Hippocampal formation (tissue), 2 donors: ENCODE measurements at regions not wholly inside any gene's neighbourhood (a gene's known extent, or its start where the extent isn't known, plus 50 kb on each side); places are given as distances from the start of the nearest gene placed in this dataset.
"Not testable (repeated sequence)": the region's sequence is repeated elsewhere in the genome, so short reads cannot be mapped to it uniquely, and the experiment has no call there.

Experiments used
- DNase-seq, 2 donors: peaks; one replicate each; lab custom pipeline; 2025; lab: John Stamatoyannopoulos, UW

DNA sequence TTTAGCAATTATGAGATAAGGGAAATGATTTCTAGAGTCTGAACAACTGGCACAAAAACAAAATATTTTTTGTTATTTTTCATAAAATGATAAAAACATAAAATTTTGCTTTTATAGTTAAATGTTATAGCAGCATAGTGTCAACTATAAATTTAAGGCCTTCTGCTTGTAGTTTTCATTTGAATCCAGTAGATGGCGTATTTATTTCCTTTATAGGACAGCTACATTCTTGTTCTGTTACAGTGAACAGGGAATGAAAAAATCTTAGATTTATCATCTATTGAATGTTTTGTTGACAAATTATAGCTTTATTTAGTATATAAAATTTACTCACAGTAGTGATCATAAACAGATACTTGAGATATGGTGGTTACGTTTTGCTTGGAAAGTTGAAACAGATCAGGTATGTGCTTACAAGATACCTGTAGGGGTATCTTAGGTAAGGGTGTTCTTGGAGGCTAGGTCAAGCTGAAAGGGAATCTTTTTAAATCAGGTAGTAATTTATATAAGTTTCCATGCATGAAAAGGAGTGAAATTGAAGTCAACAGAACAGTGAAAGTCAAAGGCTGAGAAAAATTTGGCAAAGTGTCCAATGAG lies 239.3 kb upstream of the GRIN3A start:
- DNase-seq, result peak in 1 of 2 donors; percentile 25

- DNase-seq, result no peak
Observed at GRCh38 chr9:101970609-101971008, 232.2 kb upstream of the GRIN3A start.

- DNase-seq, result no peak
Observed at GRCh38 chr9:101968392-101968791, 229.9 kb upstream of the GRIN3A start.

GRCh38 chr9:101966691-101967090 lies 228.2 kb upstream of the GRIN3A start:
- no peak for DNase-seq

- DNase-seq, result no peak
Observed at GRCh38 chr9:101957705-101958104, 219.3 kb upstream of the GRIN3A start.

DNA sequence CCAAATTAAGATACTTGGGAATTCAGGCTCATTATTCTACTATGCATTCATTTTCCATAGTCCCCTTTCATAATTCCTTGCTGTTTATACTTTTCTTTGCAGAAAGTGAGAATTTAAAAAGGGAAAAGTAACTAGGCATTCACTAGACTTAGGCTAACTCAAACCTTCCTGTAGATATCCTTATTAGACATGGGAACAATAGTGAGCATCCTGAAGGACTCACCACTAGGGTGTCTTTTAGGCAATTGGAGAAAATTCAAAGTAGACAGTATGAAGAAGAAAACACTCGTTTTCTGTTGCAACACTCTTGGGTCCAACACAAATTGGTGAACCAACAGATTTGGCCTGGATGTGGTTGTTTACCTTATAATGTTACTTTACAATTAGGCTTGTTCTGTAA lies 213.2 kb upstream of the GRIN3A start:
- DNase-seq, result no peak

DNA sequence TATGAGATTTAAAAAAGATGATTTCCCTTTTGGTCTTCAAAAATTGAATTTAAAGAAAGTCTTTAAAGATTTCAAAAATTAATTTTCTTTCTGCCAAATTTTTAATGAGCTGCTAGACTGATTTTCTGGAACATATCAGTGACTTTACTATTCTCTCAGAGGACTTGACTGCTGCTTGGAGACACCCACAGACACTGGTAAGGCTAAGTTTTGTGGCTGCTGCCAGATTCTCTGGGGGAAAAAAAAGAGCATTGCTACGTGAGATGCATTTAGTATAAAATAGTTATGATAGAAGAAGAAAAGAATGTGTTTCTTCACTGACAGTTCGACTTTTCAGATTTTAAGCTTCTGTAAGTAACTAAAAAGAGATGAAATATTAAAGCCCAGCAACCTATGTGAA lies 193.3 kb upstream of the GRIN3A start:
- no peak for DNase-seq

- no peak for DNase-seq
Observed at GRCh38 chr9:101930783-101931182, 192.3 kb upstream of the GRIN3A start.

DNA sequence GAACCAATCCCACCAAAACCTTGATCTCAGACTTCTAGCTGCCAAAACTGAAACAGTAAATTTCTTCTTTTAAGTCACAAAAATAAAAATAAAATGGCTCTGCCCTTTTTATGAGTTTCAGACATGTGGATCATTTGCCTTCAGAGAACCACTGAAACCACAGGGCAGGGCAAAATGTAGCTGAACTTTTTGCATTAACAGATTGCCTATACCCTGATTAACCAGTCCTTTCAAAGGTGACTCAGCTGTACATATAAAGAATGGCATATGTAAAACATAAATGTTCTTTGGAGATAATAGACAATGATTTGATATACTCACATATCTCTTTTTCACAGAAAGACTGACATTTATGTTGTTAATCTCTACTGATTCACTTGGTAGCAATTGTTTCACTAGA lies 187.1 kb upstream of the GRIN3A start:
- no peak for DNase-seq

- DNase-seq, result no peak
Observed at GRCh38 chr9:101923451-101923850, 185.0 kb upstream of the GRIN3A start.

GRCh38 chr9:101916948-101917347 lies 178.5 kb upstream of the GRIN3A start:
- DNase-seq, result not testable (repeated sequence)

- no peak for DNase-seq
Observed at GRCh38 chr9:101915482-101915881, 177.0 kb upstream of the GRIN3A start.

GRCh38 chr9:101912698-101913097 lies 174.3 kb upstream of the GRIN3A start:
- no peak for DNase-seq

- DNase-seq, result no peak
Observed at GRCh38 chr9:101907466-101907865, 169.0 kb upstream of the GRIN3A start.

DNA sequence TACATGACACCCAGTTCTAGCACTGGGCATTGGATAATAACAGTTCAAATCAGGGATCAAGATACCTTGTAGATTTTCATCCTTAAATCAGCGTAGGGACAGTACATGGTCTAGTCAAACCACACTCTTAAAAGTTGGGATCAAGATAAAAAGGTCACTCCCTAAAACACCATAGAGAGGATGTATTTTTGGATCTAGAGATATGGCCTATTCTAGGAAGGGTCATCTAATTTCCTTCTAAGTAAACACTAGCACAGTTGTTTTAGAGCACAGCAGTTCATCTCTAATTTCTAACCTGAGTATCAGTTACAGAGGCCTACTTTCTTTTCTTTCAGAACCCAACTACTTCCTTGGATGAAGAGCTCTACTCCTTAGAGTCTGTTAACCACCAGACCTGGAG lies 166.4 kb upstream of the GRIN3A start:
- no peak for DNase-seq

DNA sequence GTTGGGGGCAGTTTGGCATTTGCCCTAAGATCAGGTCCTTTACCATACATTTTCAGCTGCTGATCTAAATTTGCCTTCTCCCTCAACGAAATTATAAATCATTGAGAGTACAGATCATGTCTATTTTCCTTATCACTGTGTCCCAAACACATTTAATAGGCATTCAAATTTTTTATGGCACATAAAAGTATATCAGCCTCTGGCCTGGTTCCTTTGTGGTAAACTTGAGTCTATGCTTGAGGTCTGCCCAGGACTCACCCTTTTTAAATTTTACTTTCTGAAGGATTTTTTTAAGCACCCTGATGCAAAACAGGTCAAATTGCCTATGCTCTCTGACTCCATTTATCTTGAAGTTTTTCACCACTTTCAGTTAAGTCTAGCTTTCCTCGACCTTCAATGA lies 163.6 kb upstream of the GRIN3A start:
- DNase-seq, result no peak

- no peak for DNase-seq
Observed at GRCh38 chr9:101897196-101897595, 158.7 kb upstream of the GRIN3A start.

DNA sequence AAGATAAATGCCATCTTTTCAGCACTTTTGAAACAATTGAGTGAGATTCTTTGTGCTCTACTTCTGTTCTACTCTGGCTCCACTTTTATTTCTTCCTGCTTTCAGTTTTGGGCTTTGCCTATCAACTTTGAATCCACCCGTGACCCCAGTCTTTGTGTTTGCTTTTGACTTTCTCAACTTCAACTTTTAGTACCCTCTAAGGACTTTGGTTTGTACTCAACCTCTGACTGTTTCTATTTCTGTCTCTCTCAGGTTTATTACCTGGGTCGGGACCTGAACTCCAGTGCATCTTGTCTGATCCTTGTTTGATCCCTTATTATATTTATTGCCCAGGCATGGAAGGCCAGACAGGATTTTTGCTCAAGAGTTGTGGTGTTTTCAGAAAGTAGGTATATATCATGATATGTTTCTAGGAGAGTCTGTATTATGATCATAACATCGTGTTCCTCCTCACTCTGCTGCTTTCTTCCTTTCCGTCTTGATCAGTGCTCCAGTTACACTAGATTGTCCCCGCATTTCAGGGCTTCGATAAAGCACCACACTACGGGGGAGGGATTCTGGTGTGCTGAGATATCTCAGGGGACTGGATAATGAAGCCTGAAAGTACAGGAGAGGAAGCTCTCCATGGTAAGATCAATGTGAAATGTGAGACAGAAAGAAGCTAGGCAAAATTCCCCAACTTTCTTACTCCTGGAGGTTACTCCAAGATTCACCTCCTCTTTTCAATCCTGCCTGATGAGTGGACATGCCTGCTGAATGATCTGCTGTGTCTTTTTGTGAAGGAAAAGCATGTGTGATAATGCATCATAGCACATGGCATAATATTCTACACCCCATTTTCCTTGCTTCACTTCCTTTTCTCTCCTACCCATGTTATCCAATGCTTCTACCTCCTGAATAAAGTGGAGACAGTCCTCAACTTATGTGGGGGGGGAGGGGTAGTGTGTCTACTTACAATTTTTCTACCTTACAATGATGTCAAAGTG lies 155.5 kb upstream of the GRIN3A start:
- no peak for DNase-seq

- no peak for DNase-seq
Observed at GRCh38 chr9:101881508-101881907, 143.1 kb upstream of the GRIN3A start.

- DNase-seq, result no peak
Observed at GRCh38 chr9:101880846-101881245, 142.4 kb upstream of the GRIN3A start.

DNA sequence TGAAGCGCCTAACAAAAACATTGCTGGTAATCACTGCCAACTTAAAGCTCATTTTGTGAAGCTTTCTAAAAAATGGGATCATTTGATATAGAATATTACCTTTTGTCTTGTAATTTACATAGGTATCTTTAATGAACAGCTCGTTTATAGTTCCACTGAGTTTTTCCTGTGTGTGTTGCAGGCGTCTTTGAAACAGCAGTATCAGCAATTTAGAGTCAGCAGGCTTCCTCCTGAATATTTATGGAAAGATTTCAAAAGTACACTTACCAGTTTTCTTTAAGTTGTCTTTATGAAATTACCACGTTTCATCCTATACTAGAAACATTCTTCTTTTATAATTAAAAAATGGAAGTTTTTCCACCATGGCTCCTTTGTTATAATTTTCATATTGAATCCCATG lies 140.3 kb upstream of the GRIN3A start:
- DNase-seq, result no peak

DNA sequence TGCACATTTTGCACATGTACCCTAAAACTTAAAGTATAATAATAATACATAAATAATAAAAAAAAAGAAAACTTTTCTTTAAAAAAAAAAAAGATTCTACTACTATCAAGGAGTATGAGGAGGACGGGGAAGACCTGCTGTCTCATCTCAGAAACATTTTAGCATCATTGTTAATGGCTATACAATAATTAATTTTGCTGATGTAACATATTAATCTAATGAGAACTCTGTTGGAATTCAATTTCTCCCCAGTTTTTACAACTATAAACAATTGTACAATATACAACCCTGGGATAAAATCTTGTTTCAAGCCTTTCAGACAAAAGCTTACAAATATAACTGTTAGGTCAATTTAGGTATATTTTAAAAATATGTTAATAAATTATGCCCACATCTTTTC lies 139.0 kb upstream of the GRIN3A start:
- no peak for DNase-seq

GRCh38 chr9:101861472-101861871 lies 123.0 kb upstream of the GRIN3A start:
- no peak for DNase-seq
